K562 (cell line): ENCODE measurements at regions not wholly inside any gene's neighbourhood (a gene's known extent, or its start where the extent isn't known, plus 50 kb on each side); places are given as distances from the start of the nearest gene placed in this dataset.

Experiments used
- ATAC-seq: fragments of 200-7000 bp; cut with Tn5 transposase; 3 replicates; pipeline ENCODE4 v1.9.1; 2020; ENCODE audit warnings: moderate library complexity
- BruUV-seq: library from RNA; stranded (reverse); fragments of 400-500 nt; replicated peaks from 2 replicates; lab custom pipeline; 2021; lab: Mats Ljungman, UMichigan
- CTCF ChIA-PET: fragments of 300-600 bp; formaldehyde crosslinking; extraction: SDS; loops from one replicate; lab custom pipeline; 2021; ENCODE audit warnings: low intra/inter-chr PET ratio; lab: Yijun Ruan, JAX
- POLR2A ChIA-PET: fragments of 300-600, 350-650 bp; sonication (Branson Sonifier 250); formaldehyde crosslinking; extraction: SDS; loops from one replicate; lab custom pipeline; 2021; ENCODE audit warnings: antibody characterized with exemption, inconsistent platforms; lab: Yijun Ruan, JAX
- DNase-seq, 4 experiments: peaks; one replicate each; pipeline versions ENCODE4 v3.0.0 to v3.0.0-alpha.2; 2011 to 2018; ENCODE audit warnings: low spot score in 3 of 4, mixed read lengths in 3 of 4; ENCODE audit errors: extremely low read depth in 1 of 4
- FAIRE-seq: peaks from 2 replicates; lab custom pipeline; 2011; peaks lifted over from hg19 to GRCh38; lab: Jason Lieb, UNC
- H2AFZ ChIP-seq: 2 replicates; pipeline ENCODE4 v1.6.0; 2011; ENCODE audit warnings: low read depth, low read length, control low read depth, inconsistent platforms
- H3K27ac ChIP-seq: fragments of 200-600 bp; 3 replicates; pipeline ENCODE4 v1.8.0; 2011; ENCODE audit warnings: low read depth, mild to moderate bottlenecking, control low read depth, inconsistent platforms, low read length, moderate library complexity, mixed read lengths; ENCODE audit errors: extremely low read depth
- H3K27me3 ChIP-seq, 2 experiments: fragments of 300-600 bp in 1 of 2; 2 replicates in 1 of 2; 3 replicates in 1 of 2; pipeline versions ENCODE4 v1.6.0 to v1.8.0; 2011; ENCODE audit warnings: inconsistent platforms in 2 of 2, low read length in 2 of 2, mild to moderate bottlenecking in 1 of 2, mixed read lengths in 1 of 2, moderate library complexity in 1 of 2; ENCODE audit not compliant: control insufficient read depth in 2 of 2, insufficient read depth in 2 of 2
- H3K36me3 ChIP-seq: fragments of 300-600 bp; 3 replicates; pipeline ENCODE4 v1.8.0; 2011; ENCODE audit warnings: mild to moderate bottlenecking, low read length, inconsistent platforms; ENCODE audit not compliant: control insufficient read depth, insufficient read depth
- H3K4me1 ChIP-seq, 2 experiments: fragments of 200-600 bp in 1 of 2; replicated peaks in 1 of 2; 2 replicates in 1 of 2; 3 replicates in 1 of 2; pipeline versions ENCODE4 v1.5.1 to v1.8.0; 2011; ENCODE audit warnings: inconsistent platforms in 2 of 2, low read length in 2 of 2, mild to moderate bottlenecking in 1 of 2, mixed read lengths in 1 of 2, moderate library complexity in 1 of 2; ENCODE audit not compliant: control insufficient read depth in 2 of 2, insufficient read depth in 2 of 2
- H3K4me2 ChIP-seq: 2 replicates; pipeline ENCODE4 v1.6.1; 2011; ENCODE audit warnings: low read length, control low read depth, inconsistent platforms, mixed read lengths; ENCODE audit not compliant: insufficient read depth
- H3K4me3 ChIP-seq: fragments of 200-600 bp; sonication (generic), shearing (Covaris generic); 2 replicates; pipeline ENCODE4 v1.5.1; 2016; ENCODE audit warnings: control low read depth, inconsistent platforms
- H3K79me2 ChIP-seq: fragments of 200-600 bp; 3 replicates; pipeline ENCODE4 v1.8.0; 2011; ENCODE audit warnings: low read length, inconsistent platforms; ENCODE audit not compliant: control insufficient read depth, insufficient read depth
- H3K9ac ChIP-seq, 2 experiments: 2 replicates each; pipeline versions ENCODE4 v1.6.0 to v1.6.1; 2011; ENCODE audit warnings: low read depth in 2 of 2, low read length in 2 of 2, control low read depth in 1 of 2, inconsistent platforms in 1 of 2, mild to moderate bottlenecking in 1 of 2, mixed read lengths in 1 of 2; ENCODE audit not compliant: insufficient read depth in 1 of 2
- H3K9me1 ChIP-seq: one replicate; pipeline ENCODE4 v1.6.0; 2011; ENCODE audit warnings: inconsistent platforms, mild to moderate bottlenecking, low read length, moderate library complexity; ENCODE audit not compliant: control insufficient read depth, insufficient read depth
- H3K9me3 ChIP-seq: replicated peaks from 2 replicates; pipeline ENCODE4 v1.5.1; 2011; ENCODE audit warnings: low read depth, low read length, inconsistent platforms; ENCODE audit not compliant: control insufficient read depth, insufficient read depth
- H4K20me1 ChIP-seq: replicated peaks from 2 replicates; pipeline ENCODE4 v1.6.1; 2011; ENCODE audit warnings: low read length, inconsistent platforms, mixed read lengths; ENCODE audit not compliant: control insufficient read depth, insufficient read depth
- CEBPB ChIP-seq: fragments of 450-650 bp; IDR thresholded peaks from 2 replicates; pipeline ENCODE4 v1.6.1; 2016; ENCODE audit warnings: missing genetic modification characterization, missing compliant biosample characterization
- CEBPG ChIP-seq, 3 experiments: fragments of 200-800 bp in 1 of 3; sonication (Bioruptor generic) in 1 of 3; sonication (generic) in 1 of 3; formaldehyde crosslinking in 1 of 3; IDR thresholded peaks in 2 of 3; conservative IDR thresholded peaks in 1 of 3; 2 replicates each; pipeline versions ENCODE4 v1.6.1 to v1.8.0; 2016 to 2022; ENCODE audit warnings: missing compliant biosample characterization in 2 of 3, missing genetic modification characterization in 2 of 3, mild to moderate bottlenecking in 1 of 3, missing genetic modification reagents in 1 of 3
- NUFIP1 ChIP-seq: fragments of 450-650 bp; IDR thresholded peaks from 2 replicates; pipeline ENCODE4 v1.6.1; 2018; ENCODE audit not compliant: partially characterized antibody
- RBM25 ChIP-seq: fragments of 200-400 bp; formaldehyde crosslinking; IDR thresholded peaks from 2 replicates; pipeline ENCODE4 v1.6.1; 2018; ENCODE audit warnings: low read length, low read depth, moderate library complexity; ENCODE audit not compliant: severe bottlenecking
- ZKSCAN8 ChIP-seq: fragments of 200-800 bp; sonication (Bioruptor generic); IDR thresholded peaks from 2 replicates; pipeline ENCODE4 v1.6.1; 2016; ENCODE audit warnings: missing genetic modification characterization, missing compliant biosample characterization
- ZNF121 ChIP-seq: sonication (generic); formaldehyde crosslinking; conservative IDR thresholded peaks from 2 replicates; pipeline ENCODE4 v1.8.0; 2022; ENCODE audit warnings: missing genetic modification reagents
- ZNF77 ChIP-seq: fragments of 250-450 bp; sonication (Bioruptor Pico); IDR thresholded peaks from 2 replicates; pipeline ENCODE4 v1.5.0; 2020
- WGBS: fragments of 100-300 bp; shearing (Covaris generic); methylation state at CpG from one replicate; pipeline ENCODE4 v1.1.6; 2016; ENCODE audit warnings: low coverage, mixed read lengths; ENCODE audit not compliant: insufficient coverage; ENCODE audit errors: missing lambda C conversion rate; 5-methylcytosine and 5-hydroxymethylcytosine counted together
- in situ Hi-C: fragments of 300-500 bp; cut with MboI; formaldehyde crosslinking; loops from 4 replicates; pipeline ENCODE4 v1.15.0; 2018; ENCODE audit warnings: inconsistent platforms, mixed read lengths
- intact Hi-C: fragments of 100-400 bp; cut with micrococcal nuclease; formaldehyde crosslinking; loops from 2 replicates; pipeline ENCODE4 v1.14.2; 2022

- Histone ChIP-seq H4K20me1 (no peaks in the 10 kb centered on the region), H3K9me3 (no peaks in the 10 kb centered on the region), H3K4me3 (no peak overlapping the region), H3K36me3 (no peaks in the 10 kb centered on the region), H3K9me1 (no peaks in the 10 kb centered on the region), H3K9ac (no peak overlapping the region), H3K4me1 (peaks cover 2% of the 10 kb centered on the region in 2 experiments; a peak in 2 of 5 replicates), H3K27ac (no peak overlapping the region), H3K79me2 (no peaks in the 10 kb centered on the region), H3K27me3 (peaks cover 0 to 5% of the 10 kb centered on the region in 2 experiments; a peak in 3 of 5 replicates), H2AFZ (no peak overlapping the region), H3K4me2 (no peak overlapping the region)
- BruUV-seq = no TSS peak
- WGBS = 0% methylated on average over 3 of the region's 3 CpGs
- intact Hi-C loops = loop anchor here (10.0 kb wide), 1 partner anchor 55 kb away; no protein-coding TSS in a partner anchor
- FAIRE-seq = no peak
- DNase-seq = no peak
- in situ Hi-C loops = no loop called here
- TF ChIP-seq ZKSCAN8 (0 out of 2 replicates have a peak, but pooled peaks have one; percentile 42), NUFIP1 (no peak), CEBPB (tag) (peak; percentile 59), ZNF121 (CRISPR knock-in tag) (peak; percentile 35; the same call in 1 of the 2 replicates), RBM25 (peak; percentile 9), CEBPG (CRISPR knock-in tag; IDR thresholded peaks at IDR 0.05) (no peak), CEBPG (tag; conservative IDR thresholded peaks at IDR 0.05 in 1 of 2, IDR thresholded peaks at IDR 0.05 in 1 of 2) (peak in 1 of 2 experiments; percentile 66; a peak in 2 of 4 replicates), ZNF77 (no peak)
- POLR2A ChIA-PET = interaction anchor here (0.6 to 0.7 kb wide), 2 partner anchors 194 to 459 kb away, joined by 3 to 4 read pairs; no protein-coding TSS in a partner anchor
- CTCF ChIA-PET = no interaction called here
- ATAC-seq = no peak
These were observed 74.6 kb upstream of the TBC1D3K start for GRCh38 chr17:37849617-37849972.
